ENCODE measurements at regions not wholly inside any gene's neighbourhood (a gene's known extent, or its start where the extent isn't known, plus 50 kb on each side); places are given as distances from the start of the nearest gene placed in this dataset.
A peak's percentile ranks its signal among the peaks of the same experiment; 100 is the strongest.
"Not testable (repeated sequence)": the region's sequence is repeated elsewhere in the genome, so short reads cannot be mapped to it uniquely, and the experiment has no call there.

DNA sequence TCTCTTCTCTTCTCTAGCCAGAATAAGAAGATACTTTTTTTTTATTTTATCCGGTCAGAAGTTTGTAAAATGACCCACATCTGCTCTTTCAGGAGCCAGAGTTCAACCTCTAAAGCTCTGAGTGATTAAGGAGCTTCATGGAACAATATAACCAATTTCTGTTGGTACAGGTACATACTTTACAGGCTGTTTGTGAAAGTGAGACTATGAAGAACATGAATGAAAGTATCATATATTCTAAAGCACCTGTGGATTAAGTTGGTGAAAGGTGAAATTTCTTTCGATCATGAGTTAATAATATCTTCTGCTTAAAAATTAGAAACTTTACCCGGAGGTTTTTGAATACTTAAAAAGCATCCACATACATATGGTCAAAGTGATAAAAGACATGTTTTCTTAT lies 65.2 kb downstream of the DMRT2 start:
- DNase-seq (ENCODE audit: low read depth) = no peak

DNA sequence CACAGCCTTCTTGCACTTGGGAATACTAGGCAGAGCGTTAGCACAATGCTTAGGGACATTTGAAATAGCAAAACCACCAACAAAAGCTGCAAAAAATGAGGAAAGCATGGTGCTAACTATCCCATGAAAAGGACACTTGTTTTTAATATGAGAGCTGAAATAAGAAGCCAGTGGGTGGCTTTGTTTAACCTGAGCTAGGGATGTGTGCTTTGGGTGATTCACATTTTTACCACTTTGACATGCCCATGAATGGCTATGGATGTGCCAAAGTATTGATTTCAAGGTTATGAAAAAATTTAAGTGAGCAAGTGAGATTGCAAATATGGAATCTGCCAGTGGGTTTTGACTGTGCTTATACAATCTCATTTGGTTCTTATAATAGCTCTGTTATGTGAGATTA lies 67.3 kb downstream of the DMRT2 start:
- no peak for DNase-seq (ENCODE audit: low read depth)

DNA sequence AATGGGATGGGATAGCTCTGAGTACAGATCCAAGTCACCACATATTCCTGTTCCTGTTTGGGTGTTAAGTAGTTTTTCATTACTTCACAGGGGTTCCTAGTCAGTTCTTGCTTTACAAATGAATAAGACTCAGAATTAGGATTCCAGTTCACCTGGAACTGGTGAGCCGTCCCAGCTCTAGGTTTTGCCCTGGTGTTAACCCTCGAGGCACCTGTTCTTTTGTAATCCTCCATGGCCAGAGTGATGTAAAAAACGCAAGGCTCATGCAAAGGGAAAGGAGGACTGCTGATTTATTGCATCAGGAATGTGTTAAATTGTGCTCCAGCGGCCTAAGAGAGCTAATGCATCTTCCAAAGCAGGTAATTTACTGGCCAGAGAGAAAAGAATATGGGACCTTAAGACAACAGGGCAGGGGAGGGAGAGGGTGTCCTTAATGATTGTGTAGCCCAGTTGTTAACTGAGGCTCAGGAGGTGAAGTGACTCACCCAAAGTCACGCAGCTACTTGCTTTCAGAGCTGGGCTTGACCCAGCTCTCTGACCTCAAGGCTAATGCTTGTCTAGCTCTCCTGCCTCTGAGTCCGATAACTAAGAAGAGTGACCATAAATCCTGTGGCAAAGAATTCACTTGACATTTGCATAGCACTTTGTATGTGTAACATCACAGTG lies 70.5 kb downstream of the DMRT2 start:
- no peak for DNase-seq (ENCODE audit: low read depth)

DNA sequence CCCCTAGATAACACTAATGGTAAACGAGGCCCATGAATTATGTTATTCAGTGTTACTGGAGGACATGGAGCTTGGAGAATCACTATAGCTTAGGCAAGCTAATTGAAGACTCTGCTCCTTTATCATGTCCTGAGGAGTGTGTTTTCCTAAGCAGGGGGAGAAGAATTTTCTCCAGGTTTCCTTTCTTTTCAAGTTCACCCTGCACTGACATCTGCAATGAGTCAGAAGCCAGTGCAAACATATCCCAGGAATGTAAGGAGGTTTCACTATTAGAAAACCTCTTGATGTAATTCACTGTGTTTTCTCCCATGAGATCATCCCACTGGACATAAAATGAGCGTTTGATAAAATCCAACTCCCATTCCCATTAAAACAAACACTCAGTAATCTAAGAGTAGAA lies 75.6 kb downstream of the DMRT2 start:
- no peak for DNase-seq (ENCODE audit: low read depth)

DNA sequence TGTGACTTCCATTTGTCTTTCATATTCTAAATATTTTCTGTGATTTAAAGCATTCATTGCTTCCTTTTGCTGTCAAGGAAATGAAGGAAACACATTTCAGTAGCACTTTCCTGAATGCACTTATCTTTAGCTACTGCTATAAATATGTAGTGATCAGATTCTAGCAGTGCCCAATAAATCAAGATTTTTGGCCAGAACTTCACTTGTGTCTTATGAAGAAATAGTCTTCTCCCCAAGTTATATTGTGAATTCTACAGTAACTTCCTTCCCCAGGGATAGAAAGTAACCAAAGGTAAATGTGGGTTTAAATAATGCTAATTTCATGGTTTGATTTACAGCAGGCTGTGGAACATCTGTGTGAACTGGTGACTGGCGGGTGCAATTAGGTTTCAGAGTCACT lies 77.9 kb downstream of the DMRT2 start:
- DNase-seq (ENCODE audit: low read depth) = no peak

DNA sequence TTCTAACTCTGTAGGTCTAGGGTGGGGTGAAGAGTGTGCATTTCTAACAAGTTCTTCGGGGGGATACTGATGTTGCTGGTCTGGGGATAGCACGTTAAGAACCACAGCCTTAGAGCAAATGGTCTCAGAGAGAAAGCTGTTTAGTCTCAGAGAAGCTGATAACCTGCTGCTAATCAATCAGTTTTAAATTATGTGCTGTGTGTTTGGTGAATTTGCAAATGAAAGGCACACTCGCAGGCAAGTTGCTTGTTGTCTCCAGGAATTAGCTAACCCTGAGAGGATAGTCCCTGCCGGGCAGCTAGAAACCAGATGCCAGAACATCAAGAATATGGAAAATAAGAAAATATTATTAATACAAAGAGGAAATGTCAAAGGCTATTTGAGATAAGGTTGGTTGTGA lies 79.2 kb downstream of the DMRT2 start:
- DNase-seq (ENCODE audit: low read depth) = no peak

DNA sequence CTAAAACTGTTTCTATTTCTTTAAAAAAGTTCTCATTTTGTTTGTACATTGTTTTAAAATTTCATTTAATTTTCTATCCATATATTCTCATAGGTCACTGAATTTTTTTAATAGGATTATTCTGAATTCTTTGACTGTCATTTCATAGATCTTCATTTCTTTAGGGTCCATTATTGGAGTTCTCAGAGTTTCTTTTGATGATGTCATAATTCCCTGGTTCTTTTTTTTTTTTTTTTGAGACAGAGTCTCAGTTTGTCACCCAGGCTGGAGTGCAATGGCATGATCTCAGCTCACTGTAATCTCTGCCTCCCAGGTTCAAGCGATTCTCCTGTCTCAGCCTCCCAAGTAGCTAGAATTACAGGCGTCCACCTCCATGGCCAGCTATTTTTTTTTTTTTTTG lies 89.9 kb downstream of the DMRT2 start:
- DNase-seq (ENCODE audit: low read depth) = no peak

DNA sequence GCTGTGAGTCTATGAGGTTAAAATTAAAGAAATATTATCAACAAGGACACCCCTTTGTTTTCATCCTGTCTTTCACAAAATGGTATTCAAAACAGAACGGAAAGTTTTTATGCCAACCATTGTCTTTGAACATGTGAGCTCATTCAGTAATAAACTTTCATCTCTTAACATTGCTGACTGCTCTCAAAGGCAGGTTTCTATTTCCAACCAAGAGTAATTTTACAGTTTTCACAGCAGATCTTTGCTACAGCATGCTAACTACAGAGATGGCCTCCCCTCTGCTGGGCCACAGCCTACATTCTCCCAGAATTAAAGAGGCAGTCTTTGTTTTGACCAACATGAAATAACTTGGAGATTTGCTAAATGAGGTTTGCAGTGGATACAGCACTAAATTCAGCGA lies 101.5 kb downstream of the DMRT2 start:
- DNase-seq (ENCODE audit: low read depth) = no peak

DNA sequence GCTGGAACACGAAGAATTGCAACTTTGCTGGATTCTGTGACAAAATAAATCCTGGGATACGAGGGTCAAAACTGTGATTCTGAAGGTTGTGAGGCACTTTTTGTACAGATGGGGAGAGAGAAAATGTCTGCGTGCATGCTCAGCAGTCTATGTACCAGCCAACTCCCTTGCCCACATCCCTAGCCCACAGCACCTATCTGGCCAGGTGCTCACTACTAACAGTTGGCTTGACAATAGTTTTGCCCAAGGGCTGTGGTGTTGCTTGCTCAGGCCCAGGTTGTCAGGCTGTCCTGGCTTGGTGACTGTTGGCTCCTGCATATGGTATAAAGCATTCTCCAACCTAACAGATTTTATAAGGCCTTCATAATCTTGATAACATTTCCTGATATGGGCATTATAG lies 102.0 kb downstream of the DMRT2 start:
- DNase-seq (ENCODE audit: low read depth) = no peak

DNA sequence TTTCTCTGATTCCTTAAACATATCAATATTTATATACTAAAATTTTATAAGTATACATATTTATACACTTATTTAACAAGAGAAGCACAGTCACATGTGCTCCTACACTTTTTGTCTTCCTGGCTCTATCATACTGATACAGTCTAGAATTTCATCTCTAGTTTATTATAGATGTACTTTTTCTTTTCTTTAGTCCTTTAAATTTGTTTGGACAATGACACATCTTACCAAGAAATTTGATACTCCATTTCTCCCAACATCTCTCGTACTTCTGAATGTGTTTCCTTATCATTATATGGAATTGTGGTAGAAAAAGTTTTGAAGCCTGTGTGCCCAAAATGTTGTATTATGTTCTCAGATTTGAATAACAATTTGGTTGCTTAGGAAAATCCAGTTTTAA lies 104.6 kb downstream of the DMRT2 start:
- no peak for DNase-seq (ENCODE audit: low read depth)

DNA sequence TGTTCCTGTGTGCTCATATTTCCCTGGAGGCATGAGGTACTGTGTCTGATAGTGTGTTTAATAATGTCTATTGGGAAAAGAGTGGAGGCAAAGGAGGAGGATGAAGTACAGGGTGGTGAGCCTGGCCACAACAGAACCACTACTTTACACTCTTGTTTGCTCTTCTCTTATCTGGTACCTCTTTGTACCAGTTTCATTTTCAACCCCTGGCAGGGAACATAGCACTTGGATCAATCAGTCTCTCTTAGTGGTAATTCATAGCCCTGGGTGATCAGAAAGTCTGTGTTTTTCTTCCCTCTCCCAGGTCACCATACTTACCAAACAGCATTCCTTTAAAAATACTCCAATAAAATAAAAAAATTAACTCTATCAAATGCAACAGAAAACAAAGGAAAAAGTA lies 105.4 kb downstream of the DMRT2 start:
- no peak for DNase-seq (ENCODE audit: low read depth)

DNA sequence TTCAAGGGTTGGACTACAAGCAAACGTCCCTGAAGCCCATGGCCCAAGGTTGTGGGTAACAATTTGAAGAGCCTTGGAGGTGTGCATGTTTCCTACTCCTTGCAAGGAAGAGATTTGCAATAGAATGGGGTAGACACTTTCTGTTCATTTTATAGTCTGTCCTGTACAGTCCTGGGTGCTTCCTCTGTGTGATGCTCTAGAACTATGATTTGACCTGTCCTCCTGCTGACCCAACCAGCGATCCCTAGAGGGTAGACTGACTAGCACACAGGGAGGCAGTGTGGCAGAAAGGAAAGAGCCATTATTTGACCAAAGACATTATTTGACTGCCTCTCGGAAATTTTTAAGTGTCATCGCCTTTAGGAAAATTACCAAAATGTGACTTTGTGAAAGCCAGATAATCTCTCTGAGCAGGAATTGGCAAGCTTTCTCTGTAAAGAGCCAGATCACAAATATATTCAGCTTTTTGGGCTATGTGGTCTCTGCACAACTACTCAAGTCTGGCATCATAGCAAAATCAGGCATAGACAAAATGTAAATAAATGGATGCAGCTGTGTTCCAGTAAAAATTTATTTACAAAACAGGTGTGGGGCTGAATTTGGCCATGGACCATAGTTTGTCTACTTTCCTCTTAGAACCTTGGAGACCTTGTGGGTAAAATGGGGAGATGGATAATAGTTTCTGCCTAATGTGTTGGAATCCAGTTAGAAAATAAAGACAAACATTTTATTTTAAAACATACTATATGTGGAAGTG lies 106.8 kb downstream of the DMRT2 start:
- DNase-seq (ENCODE audit: low read depth) = no peak

DNA sequence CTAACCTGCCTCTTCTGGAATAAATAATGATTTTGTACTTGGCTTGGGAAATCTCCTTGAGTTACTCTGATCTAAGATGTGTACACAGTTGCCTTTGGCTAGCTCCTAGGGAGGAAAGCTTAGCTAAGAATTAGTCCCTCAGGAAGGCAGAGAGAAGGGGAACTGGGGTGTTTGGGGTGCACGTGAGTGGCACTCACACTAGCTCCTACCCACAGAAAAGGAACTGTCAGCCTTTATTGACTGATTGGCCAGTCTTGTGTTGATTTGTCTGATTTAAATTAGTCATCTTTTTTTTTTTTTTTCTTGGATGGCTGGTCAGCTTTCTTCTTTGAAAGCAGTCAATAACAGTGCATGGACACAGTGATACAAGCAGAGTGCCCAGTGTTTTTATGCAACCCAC lies 107.7 kb downstream of the DMRT2 start:
- no peak for DNase-seq (ENCODE audit: low read depth)

DNA sequence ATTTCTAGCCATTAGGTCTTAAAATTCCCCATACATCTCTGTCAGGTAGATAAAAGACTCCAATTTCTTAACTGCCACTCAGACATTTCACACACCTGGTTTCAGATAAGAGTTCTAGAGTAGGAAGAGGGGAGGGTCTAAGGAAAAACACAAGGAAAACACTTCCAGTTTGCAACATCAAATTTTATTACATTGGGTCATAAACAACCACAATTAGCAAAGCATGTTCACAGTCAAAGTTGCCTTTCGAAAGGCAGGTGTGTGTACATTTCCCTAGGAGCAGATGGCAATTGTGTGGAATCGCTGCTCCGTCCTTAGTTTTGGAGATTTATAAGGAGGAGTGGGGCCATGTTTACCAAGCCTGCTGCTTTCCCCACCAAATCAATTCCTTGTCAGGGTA lies 120.8 kb downstream of the DMRT2 start:
- no peak for DNase-seq (ENCODE audit: low read depth)

DNA sequence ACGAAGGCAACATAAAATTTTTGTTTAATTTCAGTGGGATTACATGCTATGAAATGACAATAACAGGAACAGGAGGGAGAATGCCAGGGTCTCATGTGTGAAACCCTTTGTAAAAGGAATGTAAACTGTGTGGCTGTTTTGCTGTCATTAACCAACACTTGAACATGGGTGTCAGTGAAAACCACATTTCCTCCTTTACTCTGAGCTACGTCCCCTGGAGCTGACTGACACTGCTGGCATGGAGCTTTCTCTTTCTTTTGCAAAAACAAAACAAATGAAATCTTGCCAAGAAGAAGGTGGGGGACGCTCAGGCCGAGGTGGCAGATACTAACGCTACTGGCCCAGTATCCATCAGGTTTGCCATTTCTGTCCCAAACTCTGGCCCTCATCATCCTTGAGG lies 121.4 kb downstream of the DMRT2 start:
- no peak for DNase-seq (ENCODE audit: low read depth)

DNA sequence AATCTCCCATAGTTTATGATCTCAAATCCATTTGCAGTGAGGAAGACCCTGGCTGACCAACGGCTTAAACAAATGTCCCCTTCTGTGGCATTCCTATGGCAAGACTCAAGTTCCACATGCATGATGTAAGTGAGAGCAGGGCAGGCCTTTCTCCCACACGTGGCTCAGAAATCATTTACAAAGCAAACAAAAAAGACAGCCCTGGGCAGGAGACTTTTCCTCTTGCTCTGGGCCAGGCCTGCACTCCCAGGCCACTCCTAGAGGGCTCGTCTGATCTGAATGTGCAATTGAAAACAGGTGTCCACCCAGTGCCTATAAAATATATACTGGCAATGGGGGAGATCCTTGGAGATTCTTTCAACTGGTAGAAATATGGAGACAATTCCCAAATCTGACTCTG lies 123.1 kb downstream of the DMRT2 start:
- peak; percentile 2 for DNase-seq (ENCODE audit: low read depth)

DNA sequence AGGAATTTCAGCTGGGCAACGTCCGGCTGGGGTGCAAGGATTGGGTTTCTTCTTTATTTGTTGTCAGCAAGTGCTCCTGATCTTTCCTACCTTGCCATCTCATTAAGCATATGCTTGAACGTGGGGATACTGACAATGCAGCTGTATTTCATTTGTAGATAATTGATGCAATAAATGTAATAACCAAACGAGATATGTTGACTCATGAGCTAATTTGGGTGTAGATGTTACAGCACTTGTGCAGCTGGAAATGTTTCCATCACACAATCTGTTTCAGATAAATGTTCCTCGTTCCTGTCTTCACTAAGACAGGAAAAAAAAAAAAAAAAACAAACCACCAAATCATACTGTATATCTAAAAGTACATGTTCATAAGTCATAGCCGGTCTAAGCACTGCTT lies 123.8 kb downstream of the DMRT2 start:
- peak; percentile 51 for DNase-seq (ENCODE audit: low read depth)

DNA sequence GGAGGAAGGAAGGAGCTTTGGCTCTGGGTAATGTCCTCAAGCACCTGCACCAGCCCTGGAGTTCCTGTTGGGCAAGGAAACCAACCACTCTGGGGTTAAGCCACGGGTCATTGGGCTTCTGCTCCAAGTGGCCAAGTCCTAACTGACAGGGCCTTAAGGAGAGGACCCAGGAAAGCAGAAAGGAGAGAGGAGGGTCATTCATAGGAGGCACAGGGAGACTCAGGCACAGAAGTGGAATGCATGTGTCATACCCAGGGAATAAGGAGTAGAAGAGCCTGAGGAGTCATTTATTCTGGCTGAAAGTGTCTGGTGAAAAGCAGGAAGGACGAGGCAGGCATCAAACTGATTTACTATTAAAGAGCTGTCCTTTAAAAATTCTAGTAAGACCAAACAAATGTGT lies 129.2 kb downstream of the DMRT2 start:
- DNase-seq (ENCODE audit: low read depth) = no peak

DNA sequence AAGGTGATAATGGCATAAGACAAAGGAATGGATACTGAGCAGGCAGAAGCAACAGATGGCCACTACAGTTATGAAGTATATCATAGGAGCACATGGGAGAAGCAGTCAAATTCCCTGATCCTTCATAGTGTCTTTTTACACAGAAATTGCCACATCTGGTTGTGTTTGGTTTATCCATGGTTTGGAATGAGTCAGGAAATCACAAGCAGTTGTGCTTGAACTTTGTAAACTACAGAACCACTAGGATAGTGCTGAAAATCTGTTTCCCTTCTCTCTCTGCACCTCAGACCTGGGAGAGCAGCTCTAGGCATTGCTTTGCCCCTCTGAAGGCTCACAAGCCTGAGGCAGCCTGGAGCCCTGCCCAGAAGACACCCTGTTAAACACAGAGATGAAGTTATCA lies 134.0 kb downstream of the DMRT2 start:
- no peak for DNase-seq (ENCODE audit: low read depth)

DNA sequence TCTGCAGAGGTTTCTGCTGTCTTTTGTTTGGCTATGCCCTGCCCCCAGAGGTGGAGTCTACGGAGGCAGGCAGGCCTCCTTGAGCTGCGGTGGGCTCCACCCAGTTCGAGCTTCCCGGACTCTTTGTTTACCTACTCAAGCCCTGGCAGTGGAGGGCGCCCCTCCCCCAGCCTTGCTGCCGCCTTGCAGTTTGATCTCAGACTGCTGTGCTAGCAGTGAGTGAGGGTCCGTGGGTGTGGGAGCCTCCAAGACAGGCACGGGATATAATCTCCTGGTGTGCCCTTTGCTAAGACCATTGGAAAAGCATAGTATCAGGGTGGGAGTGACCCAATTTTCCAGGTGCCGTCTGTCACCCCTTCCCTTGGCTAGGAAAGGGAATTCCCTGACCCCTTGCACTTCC lies 137.0 kb downstream of the DMRT2 start:
- not testable (repeated sequence) for DNase-seq (ENCODE audit: low read depth)

DNA sequence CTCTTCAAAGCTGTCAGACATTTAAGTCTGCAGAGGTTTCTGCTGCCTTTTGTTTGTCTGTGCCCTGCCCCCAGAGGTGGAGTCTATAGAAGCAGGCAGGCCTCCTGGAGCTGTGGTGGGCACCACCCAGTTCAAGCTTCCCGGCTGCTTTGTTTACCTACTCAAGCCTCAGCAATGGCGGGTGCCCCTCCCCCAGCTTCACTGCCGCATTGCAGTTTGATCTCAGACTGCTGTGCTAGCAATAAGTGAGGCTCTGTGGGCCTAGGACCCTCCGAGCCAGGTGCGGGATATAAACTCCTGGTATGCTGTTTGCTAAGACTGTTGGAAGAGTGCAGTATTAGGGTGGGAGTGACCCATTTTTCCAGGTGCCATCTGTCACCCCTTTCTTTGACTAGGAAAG lies 145.5 kb downstream of the DMRT2 start:
- not testable (repeated sequence) for DNase-seq (ENCODE audit: low read depth)

DNA sequence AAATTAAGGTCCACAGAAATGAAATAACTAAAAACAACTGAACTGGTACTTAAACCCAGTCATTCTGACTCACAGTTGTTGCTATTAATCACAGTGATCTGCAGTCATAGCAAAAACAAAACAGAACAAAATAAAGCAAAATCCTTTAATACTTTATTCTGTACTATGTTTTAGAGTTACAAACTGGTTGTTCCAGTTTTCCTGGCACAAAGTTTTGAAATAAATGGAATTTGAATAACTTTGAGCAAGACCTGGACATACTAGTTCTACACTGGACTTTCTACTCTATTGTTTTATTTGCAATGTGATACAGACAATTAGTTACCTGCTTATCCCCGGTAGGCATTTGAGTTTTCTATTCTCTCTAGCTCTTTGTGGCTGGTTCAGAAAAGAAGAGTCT lies 147.9 kb downstream of the DMRT2 start:
- no peak for DNase-seq (ENCODE audit: low read depth)

DNA sequence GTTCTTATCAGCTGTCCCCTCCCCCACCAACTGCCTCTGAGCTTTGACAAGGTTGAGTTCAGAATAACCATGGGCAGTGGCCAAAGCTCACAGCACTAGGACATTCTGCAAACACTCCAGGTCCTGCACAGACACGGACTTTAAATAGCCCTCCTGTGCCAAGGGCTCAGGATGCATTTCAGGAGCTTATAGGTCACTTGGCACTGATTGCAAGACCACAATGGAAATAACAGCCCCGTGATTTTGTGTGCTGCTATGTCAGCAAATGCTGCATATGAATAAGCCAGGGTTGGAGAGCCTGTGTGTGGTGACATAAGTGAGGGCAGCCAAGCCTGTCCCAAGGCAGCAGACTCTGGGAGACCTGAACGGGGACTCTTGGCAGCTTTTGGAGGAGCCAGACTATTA lies 150.7 kb downstream of the DMRT2 start:
- no peak for DNase-seq (ENCODE audit: low read depth)

DNA sequence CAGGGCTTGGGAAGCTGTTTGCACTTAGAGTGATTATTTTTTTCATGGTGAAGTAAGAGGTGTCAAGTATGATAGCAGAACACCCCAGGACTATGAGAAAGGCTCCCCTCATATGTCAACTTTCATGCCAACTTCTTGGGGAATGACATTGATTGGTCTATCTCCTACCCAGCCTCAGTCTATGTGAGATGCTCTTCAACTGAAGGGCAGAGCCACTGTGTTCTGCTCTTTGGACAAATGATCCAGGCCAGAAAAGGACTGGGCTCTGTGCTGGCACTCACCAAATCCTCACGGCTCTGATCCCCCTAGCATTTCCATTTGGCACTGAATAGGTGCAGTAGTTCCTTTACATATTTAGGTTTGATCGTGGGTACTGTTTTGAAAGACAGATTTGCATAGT lies 151.1 kb downstream of the DMRT2 start:
- no peak for DNase-seq (ENCODE audit: low read depth)
